Kidney epithelial cell (primary cell): ENCODE measurements at regions not wholly inside any gene's neighbourhood (a gene's known extent, or its start where the extent isn't known, plus 50 kb on each side); places are given as distances from the start of the nearest gene placed in this dataset.

Source experiments
- DNase-seq: peaks from one replicate; pipeline ENCODE4 v3.0.0-alpha.2; 2010; ENCODE audit warnings: low read depth
- H3K27me3 ChIP-seq: 2 replicates; pipeline ENCODE4 v1.6.0; 2011; ENCODE audit warnings: low read length; ENCODE audit not compliant: control insufficient read depth, insufficient read depth
- H3K36me3 ChIP-seq: 2 replicates; pipeline ENCODE4 v1.5.1; 2011; ENCODE audit warnings: low read length; ENCODE audit not compliant: control insufficient read depth, insufficient read depth
- H3K4me3 ChIP-seq: 2 replicates; pipeline ENCODE4 v1.5.1; 2011; ENCODE audit warnings: low read depth, mild to moderate bottlenecking, control low read depth, low read length
- CTCF ChIP-seq: IDR thresholded peaks from 2 replicates; pipeline ENCODE4 v1.5.1; 2011; ENCODE audit warnings: mild to moderate bottlenecking, moderate library complexity, low read length, control low read depth, inconsistent platforms; ENCODE audit not compliant: insufficient read depth, poor library complexity, severe bottlenecking

- DNase-seq = no peak
- Histone ChIP-seq H3K4me3 (no peak overlapping the region), H3K27me3 (peaks cover 14% of the 10 kb centered on the region), H3K36me3 (no peaks in the 10 kb centered on the region)
- no peak for TF ChIP-seq CTCF
Observed at GRCh38 chr1:229121845-229122436, 149.0 kb upstream of the RAB4A start.

DNA sequence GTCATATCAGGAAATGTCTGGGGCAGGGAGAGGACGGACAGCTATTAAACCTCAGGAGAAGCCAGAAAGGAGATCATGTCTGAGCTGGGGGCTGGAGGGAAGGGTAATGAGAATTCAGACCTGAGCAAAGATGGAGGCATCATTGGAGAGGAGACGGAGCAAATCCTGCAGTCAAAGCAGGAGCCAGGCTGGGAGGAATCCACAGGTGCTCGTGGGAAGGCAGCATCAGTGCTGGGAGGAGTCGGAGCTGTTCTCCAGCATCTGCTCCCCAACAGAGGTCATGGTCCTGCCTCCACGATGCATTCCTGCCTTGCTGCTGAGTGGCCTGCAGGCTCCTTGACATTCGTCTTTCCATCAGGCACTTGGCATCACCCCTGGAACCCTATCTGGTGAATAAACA lies 148.3 kb upstream of the RAB4A start:
- no peak for DNase-seq
- H3K36me3 ChIP-seq = no peaks in the 10 kb centered on the region
- TF ChIP-seq CTCF = no peak
- H3K4me3 ChIP-seq = no peak overlapping the region
- peaks cover 14% of the 10 kb centered on the region for H3K27me3 ChIP-seq

- peaks cover 14% of the 10 kb centered on the region for H3K27me3 ChIP-seq
- no peak for DNase-seq
- H3K36me3 ChIP-seq = no peaks in the 10 kb centered on the region
- H3K4me3 ChIP-seq = no peak overlapping the region
- TF ChIP-seq CTCF = no peak
Observed at GRCh38 chr1:229124116-229124515, 146.8 kb upstream of the RAB4A start.

DNA sequence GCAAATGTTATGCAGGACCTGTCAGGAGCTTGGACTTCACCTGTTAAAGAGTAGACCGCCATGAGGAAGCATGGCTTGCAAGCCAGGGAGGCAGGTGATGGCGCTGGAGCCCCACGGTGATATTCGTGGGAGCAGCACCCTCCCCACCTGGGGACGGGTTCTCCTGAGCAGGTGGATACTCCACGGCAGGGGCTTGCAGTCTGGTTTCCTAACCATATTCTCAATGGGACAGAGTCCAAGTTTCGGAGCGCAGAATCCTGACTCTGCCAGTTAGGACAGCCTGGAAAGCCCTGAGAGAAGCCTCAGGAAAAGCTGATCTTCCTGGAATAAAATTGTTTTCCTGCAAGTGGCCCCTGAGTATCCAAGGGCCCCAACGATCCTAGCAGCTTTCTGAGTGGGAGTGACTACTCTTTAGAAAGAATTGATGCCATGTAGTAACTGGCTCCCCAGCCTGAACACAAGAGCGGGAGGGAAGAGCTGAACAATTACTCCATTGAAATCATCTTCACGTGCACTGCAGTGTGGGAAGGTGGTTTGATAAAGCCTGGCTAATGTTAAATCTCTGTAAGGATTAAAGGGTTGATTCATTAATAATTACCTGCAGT lies 146.3 kb upstream of the RAB4A start:
- TF ChIP-seq CTCF = no peak
- Histone ChIP-seq H3K36me3 (no peaks in the 10 kb centered on the region), H3K27me3 (peaks cover 19% of the 10 kb centered on the region), H3K4me3 (no peak overlapping the region)
- no peak for DNase-seq

DNA sequence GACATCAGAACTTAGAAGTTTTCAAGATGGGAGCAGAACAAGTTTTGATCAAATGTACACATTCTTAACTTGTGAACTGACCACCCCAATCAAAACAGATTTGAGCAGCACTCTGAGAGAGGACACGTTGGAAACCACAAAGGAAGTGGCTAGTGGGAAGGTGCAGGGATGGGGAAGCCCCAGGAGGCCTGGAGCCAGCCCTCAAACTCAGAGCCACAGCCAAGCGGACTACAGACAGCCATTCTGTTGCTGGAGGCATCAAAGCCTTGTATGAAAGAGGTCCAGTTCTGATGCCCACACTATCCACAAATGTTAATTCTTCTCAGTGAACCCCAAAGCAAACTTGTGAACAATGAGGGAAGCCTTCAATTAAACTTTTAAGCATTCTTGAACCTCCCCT lies 143.6 kb upstream of the RAB4A start:
- no peak for TF ChIP-seq CTCF
- no peak for DNase-seq
- no peak overlapping the region for H3K4me3 ChIP-seq
- no peaks in the 10 kb centered on the region for H3K36me3 ChIP-seq
- H3K27me3 ChIP-seq = peaks cover 28% of the 10 kb centered on the region

DNA sequence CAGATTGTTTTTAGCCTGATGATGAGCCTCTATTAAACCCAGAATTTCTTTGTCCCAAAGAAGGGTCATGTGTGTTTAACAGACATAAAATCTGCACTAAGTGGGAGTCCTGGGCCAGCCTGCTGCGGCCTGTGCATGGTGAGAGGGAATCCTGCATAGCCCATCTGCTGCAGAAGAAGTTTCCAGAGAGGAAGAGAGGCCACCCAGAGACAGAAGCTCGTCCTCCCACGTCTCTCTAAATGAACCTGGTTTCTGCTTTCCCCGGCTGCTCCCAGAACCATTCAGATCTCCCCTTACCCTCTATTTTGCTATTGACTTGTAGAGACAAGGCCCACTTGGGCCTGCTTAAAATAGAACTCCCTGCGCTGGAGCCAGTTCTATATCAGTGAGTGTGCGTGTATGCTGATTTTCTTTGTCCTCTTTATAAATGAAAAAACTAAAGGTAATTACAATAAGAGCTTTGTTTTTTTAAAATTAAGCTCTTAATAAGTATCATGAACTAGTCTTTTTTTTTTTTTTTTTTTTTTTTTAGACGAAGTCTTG lies 142.8 kb upstream of the RAB4A start:
- no peak for TF ChIP-seq CTCF
- peaks cover 23% of the 10 kb centered on the region for H3K27me3 ChIP-seq
- DNase-seq = no peak
- H3K36me3 ChIP-seq = no peaks in the 10 kb centered on the region
- no peak overlapping the region for H3K4me3 ChIP-seq
